ENCODE measurements at regions not wholly inside any gene's neighbourhood (a gene's known extent, or its start where the extent isn't known, plus 50 kb on each side); places are given as distances from the start of the nearest gene placed in this dataset.

DNA sequence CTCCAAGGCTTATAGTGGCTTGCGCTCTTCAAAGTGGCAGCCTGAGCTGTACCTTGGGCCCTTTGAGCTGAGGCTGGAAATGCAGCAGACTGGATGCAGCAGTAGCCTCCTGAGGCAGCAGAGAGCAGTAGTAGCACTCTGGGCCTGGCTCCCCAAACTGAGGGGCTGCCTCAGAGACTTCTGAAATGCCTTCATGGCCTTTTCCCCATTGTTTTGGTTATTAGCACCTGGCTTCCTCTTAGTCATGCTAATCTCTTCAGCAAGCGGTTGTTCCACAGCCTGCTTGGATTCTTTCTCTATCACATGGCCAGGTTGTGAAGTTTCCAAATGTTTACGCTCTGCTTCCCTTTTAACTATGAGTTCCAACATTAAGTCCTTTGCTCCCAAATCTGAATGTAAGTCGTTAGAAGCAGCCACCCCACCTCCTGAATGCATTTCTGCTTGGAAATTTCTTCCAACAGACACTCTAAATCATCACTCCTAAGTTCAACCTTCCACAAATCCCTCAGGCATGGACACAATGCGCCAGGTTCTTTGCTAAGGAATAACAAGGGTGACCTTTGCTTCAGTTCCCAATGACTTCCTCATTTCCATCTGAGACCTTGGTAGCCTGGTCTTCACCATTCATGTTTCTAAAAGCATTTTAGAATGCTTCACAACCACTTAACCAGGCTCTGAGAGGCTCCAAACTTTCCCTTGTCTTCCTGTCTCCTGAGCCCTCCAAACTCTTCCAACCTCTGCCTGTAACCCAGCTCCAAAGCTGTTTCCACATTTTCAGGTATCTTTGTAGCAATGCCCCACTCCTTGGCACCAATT is 145.8 kb downstream of the ZDHHC21 start:
- ChIA-PET POLR2A (no interaction called here), CTCF (no interaction called here), RAD21 (ENCODE audit: low non-redundant PET in 1 of 2, low total read pairs in 2 of 2, uncharacterized antibody in 2 of 2, unreplicated experiment in 2 of 2) (no interaction called here)
- no peaks in the 10 kb centered on the region for H3K4me1 ChIP-seq (ENCODE audit: control insufficient read depth in 1 of 2, insufficient read depth in 2 of 2, low read length in 2 of 2)
- no peak for DNase-seq (ENCODE audit: low read depth, low spot score)
- no peak overlapping the region for H3K4me2 ChIP-seq (ENCODE audit: low read length)
- no peaks in the 10 kb centered on the region for H3K79me2 ChIP-seq (ENCODE audit: insufficient read depth, low read length)
- H2AFZ ChIP-seq (ENCODE audit: low read depth, low read length, poor library complexity, severe bottlenecking): no peak overlapping the region
- no peak overlapping the region for H3K9ac ChIP-seq (ENCODE audit: low read length)
- no peaks in the 10 kb centered on the region for H4K20me1 ChIP-seq (ENCODE audit: insufficient read depth)
- no peaks in the 10 kb centered on the region for H3K36me3 ChIP-seq (ENCODE audit: control insufficient read depth in 1 of 2, insufficient read depth in 2 of 2, low read length in 2 of 2)
- no peak overlapping the region for H3K4me3 ChIP-seq (replicated peaks in 1 of 2; ENCODE audit: low read depth in 1 of 2, low read length in 2 of 2)
- H3K27ac ChIP-seq (ENCODE audit: low read depth, low read length): no peak overlapping the region
- intact Hi-C loops (cut with micrococcal nuclease): no loop called here
- ATAC-seq: no peak
- TF ChIP-seq POLR2A (IDR thresholded peaks at IDR 0.05; ENCODE audit: borderline replicate concordance, extremely low read depth, insufficient read depth, insufficient read length) (no peak), YY1 (IDR thresholded peaks at IDR 0.05; ENCODE audit: extremely low read depth, insufficient replicate concordance, low read depth, low read length) (no peak), FOSL1 (IDR thresholded peaks at IDR 0.05; ENCODE audit: low read depth) (no peak), CEBPB (IDR thresholded peaks at IDR 0.05; ENCODE audit: low read depth) (no peak), EZH2phosphoT487 (IDR thresholded peaks at IDR 0.05; ENCODE audit: borderline replicate concordance) (no peak), SIN3A (IDR thresholded peaks at IDR 0.05; ENCODE audit: low read depth) (no peak), CBX3 (IDR thresholded peaks at IDR 0.05; ENCODE audit: low read depth) (no peak), RAD21 (IDR thresholded peaks at IDR 0.05; ENCODE audit: low read depth) (no peak), ELF1 (IDR thresholded peaks at IDR 0.05; ENCODE audit: borderline replicate concordance, low read depth) (no peak), JUND (IDR thresholded peaks at IDR 0.05) (no peak), TCF7L2 (IDR thresholded peaks at IDR 0.05; ENCODE audit: borderline replicate concordance, extremely low read depth, insufficient read depth, insufficient read length) (no peak), ZFX (IDR thresholded peaks at IDR 0.05) (no peak), ZNF274 (IDR thresholded peaks at IDR 0.05; ENCODE audit: low read depth, low read length) (no peak), SP1 (IDR thresholded peaks at IDR 0.05; ENCODE audit: low read depth) (no peak)
- TF ChIP-seq, protein P1, sequence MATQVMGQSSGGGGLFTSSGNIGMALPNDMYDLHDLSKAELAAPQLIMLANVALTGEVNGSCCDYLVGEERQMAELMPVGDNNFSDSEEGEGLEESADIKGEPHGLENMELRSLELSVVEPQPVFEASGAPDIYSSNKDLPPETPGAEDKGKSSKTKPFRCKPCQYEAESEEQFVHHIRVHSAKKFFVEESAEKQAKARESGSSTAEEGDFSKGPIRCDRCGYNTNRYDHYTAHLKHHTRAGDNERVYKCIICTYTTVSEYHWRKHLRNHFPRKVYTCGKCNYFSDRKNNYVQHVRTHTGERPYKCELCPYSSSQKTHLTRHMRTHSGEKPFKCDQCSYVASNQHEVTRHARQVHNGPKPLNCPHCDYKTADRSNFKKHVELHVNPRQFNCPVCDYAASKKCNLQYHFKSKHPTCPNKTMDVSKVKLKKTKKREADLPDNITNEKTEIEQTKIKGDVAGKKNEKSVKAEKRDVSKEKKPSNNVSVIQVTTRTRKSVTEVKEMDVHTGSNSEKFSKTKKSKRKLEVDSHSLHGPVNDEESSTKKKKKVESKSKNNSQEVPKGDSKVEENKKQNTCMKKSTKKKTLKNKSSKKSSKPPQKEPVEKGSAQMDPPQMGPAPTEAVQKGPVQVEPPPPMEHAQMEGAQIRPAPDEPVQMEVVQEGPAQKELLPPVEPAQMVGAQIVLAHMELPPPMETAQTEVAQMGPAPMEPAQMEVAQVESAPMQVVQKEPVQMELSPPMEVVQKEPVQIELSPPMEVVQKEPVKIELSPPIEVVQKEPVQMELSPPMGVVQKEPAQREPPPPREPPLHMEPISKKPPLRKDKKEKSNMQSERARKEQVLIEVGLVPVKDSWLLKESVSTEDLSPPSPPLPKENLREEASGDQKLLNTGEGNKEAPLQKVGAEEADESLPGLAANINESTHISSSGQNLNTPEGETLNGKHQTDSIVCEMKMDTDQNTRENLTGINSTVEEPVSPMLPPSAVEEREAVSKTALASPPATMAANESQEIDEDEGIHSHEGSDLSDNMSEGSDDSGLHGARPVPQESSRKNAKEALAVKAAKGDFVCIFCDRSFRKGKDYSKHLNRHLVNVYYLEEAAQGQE (IDR thresholded peaks at IDR 0.05; ENCODE audit: low read depth): no peak
- TF ChIP-seq, protein P2, sequence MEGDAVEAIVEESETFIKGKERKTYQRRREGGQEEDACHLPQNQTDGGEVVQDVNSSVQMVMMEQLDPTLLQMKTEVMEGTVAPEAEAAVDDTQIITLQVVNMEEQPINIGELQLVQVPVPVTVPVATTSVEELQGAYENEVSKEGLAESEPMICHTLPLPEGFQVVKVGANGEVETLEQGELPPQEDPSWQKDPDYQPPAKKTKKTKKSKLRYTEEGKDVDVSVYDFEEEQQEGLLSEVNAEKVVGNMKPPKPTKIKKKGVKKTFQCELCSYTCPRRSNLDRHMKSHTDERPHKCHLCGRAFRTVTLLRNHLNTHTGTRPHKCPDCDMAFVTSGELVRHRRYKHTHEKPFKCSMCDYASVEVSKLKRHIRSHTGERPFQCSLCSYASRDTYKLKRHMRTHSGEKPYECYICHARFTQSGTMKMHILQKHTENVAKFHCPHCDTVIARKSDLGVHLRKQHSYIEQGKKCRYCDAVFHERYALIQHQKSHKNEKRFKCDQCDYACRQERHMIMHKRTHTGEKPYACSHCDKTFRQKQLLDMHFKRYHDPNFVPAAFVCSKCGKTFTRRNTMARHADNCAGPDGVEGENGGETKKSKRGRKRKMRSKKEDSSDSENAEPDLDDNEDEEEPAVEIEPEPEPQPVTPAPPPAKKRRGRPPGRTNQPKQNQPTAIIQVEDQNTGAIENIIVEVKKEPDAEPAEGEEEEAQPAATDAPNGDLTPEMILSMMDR (IDR thresholded peaks at IDR 0.05 in 2 of 3, conservative IDR thresholded peaks at IDR 0.05 in 1 of 3; ENCODE audit: borderline replicate concordance in 1 of 3, insufficient read depth in 1 of 3, low read depth in 2 of 3, low read length in 2 of 3): no peak
- TF ChIP-seq, protein P3, sequence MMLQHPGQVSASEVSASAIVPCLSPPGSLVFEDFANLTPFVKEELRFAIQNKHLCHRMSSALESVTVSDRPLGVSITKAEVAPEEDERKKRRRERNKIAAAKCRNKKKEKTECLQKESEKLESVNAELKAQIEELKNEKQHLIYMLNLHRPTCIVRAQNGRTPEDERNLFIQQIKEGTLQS (IDR thresholded peaks at IDR 0.05): no peak
- no TSS peak for BruUV-seq (replicated peaks)
- no peaks in the 10 kb centered on the region for H3K9me3 ChIP-seq (ENCODE audit: control insufficient read depth in 1 of 2, insufficient read depth in 1 of 2, low read depth in 1 of 2, low read length in 2 of 2)
- H3K27me3 ChIP-seq (ENCODE audit: insufficient read depth, low read length): peaks cover 12% of the 10 kb centered on the region; the same call in 1 of the 2 replicates
- no peaks in the 10 kb centered on the region for H3K9me2 ChIP-seq (ENCODE audit: insufficient read depth)

Data from HCT116 (cell line).